LoVo (cell line): ENCODE measurements at regions not wholly inside any gene's neighbourhood (a gene's known extent, or its start where the extent isn't known, plus 50 kb on each side); places are given as distances from the start of the nearest gene placed in this dataset.
A peak's percentile ranks its signal among the peaks of the same experiment; 100 is the strongest.
"Not testable (repeated sequence)": the region's sequence is repeated elsewhere in the genome, so short reads cannot be mapped to it uniquely, and the experiment has no call there.

Experiments used
- DNase-seq: peaks from one replicate; pipeline ENCODE4 v3.0.0-alpha.2; 2016; ENCODE audit warnings: low spot score

- no peak for DNase-seq
These were observed 150.0 kb upstream of the SYT10 start for GRCh38 chr12:33589576-33590114.

- no peak for DNase-seq
These were observed 154.1 kb upstream of the SYT10 start for GRCh38 chr12:33593753-33594152.

- no peak for DNase-seq
These were observed 156.4 kb upstream of the SYT10 start for GRCh38 chr12:33596061-33596460.

GRCh38 chr12:33596814-33597213 lies 157.2 kb upstream of the SYT10 start:
- no peak for DNase-seq

- no peak for DNase-seq
These were observed 162.9 kb upstream of the SYT10 start for GRCh38 chr12:33602515-33602914.

GRCh38 chr12:33605757-33606156 lies 166.1 kb upstream of the SYT10 start:
- DNase-seq = peak; percentile 46

GRCh38 chr12:33609910-33610309 lies 170.3 kb upstream of the SYT10 start:
- no peak for DNase-seq

- no peak for DNase-seq
These were observed 175.0 kb upstream of the SYT10 start for GRCh38 chr12:33614630-33615029.

- DNase-seq = no peak
These were observed 177.6 kb upstream of the SYT10 start for GRCh38 chr12:33617218-33617617.

GRCh38 chr12:33628087-33628486 lies 188.5 kb upstream of the SYT10 start:
- DNase-seq = no peak

- DNase-seq = no peak
These were observed 194.9 kb upstream of the SYT10 start for GRCh38 chr12:33634544-33634943.

- not testable (repeated sequence) for DNase-seq
These were observed 197.3 kb upstream of the SYT10 start for GRCh38 chr12:33636930-33637329.

- peak; percentile 20 for DNase-seq
These were observed 200.4 kb upstream of the SYT10 start for GRCh38 chr12:33639975-33640374.

GRCh38 chr12:33649992-33650391 lies 210.4 kb upstream of the SYT10 start:
- no peak for DNase-seq

GRCh38 chr12:33650832-33651231 lies 211.2 kb upstream of the SYT10 start:
- no peak for DNase-seq

GRCh38 chr12:33653362-33653761 lies 213.7 kb upstream of the SYT10 start:
- no peak for DNase-seq

- DNase-seq = no peak
These were observed 214.7 kb upstream of the SYT10 start for GRCh38 chr12:33654313-33654712.

- DNase-seq = no peak
These were observed 223.5 kb upstream of the SYT10 start for GRCh38 chr12:33663000-33663654.

- DNase-seq = no peak
These were observed 229.7 kb upstream of the SYT10 start for GRCh38 chr12:33669349-33669748.

GRCh38 chr12:33670284-33670683 lies 230.7 kb upstream of the SYT10 start:
- no peak for DNase-seq

- no peak for DNase-seq
These were observed 232.1 kb upstream of the SYT10 start for GRCh38 chr12:33671676-33672075.

- no peak for DNase-seq
These were observed 233.4 kb upstream of the SYT10 start for GRCh38 chr12:33672836-33673577.

GRCh38 chr12:33676866-33677265 lies 237.2 kb upstream of the SYT10 start:
- no peak for DNase-seq
